WTC11 (cell line): ENCODE measurements at regions not wholly inside any gene's neighbourhood (a gene's known extent, or its start where the extent isn't known, plus 50 kb on each side); places are given as distances from the start of the nearest gene placed in this dataset.

ENCODE experiments used
- ATAC-seq: fragments of 200-7000 bp; cut with Tn5 transposase; 2 replicates; pipeline ENCODE4 v1.10.0; 2021; ENCODE audit warnings: mild to moderate bottlenecking, moderate library complexity
- CTCF ChIA-PET: fragments of 300-600 bp; sonication (Branson Sonifier 250); formaldehyde crosslinking; loops from one replicate; lab custom pipeline; 2021; ENCODE audit warnings: antibody characterized with exemption; lab: Charles Lee
- POLR2A ChIA-PET: fragments of 350-600 bp; sonication (Branson Sonifier 250); formaldehyde crosslinking; loops from one replicate; lab custom pipeline; 2021; ENCODE audit warnings: antibody characterized with exemption; lab: Charles Lee
- DNase-seq: peaks from one replicate; pipeline ENCODE4 v3.0.0; 2021; ENCODE audit warnings: low spot score
- H3K27ac Mint-ChIP-seq: 2 replicates; pipeline ENCODE4 v1.8.0; 2021; ENCODE audit warnings: mixed read lengths
- H3K27me3 Mint-ChIP-seq: 2 replicates; pipeline ENCODE4 v1.8.0; 2021; ENCODE audit warnings: low read depth, mild to moderate bottlenecking, moderate library complexity, mixed read lengths
- H3K36me3 Mint-ChIP-seq: 2 replicates; pipeline ENCODE4 v1.8.0; 2021; ENCODE audit warnings: mixed read lengths
- H3K4me1 Mint-ChIP-seq: 2 replicates; pipeline ENCODE4 v1.8.0; 2022; ENCODE audit warnings: mixed read lengths
- H3K4me3 Mint-ChIP-seq: 2 replicates; pipeline ENCODE4 v1.8.0; 2021; ENCODE audit warnings: mild to moderate bottlenecking, moderate library complexity, mixed read lengths
- H3K9me3 Mint-ChIP-seq: 2 replicates; pipeline ENCODE4 v1.8.0; 2021; ENCODE audit warnings: mixed read lengths
- AR ChIP-seq: fragments of 250-450 bp; sonication (Bioruptor Pico); IDR thresholded peaks from 2 replicates; pipeline ENCODE4 v1.9.0; 2021; ENCODE audit warnings: mild to moderate bottlenecking
- CREM ChIP-seq: sonication (generic); formaldehyde crosslinking; IDR thresholded peaks from 2 replicates; pipeline ENCODE4 v1.8.1; 2022; ENCODE audit warnings: mild to moderate bottlenecking, missing genetic modification reagents, moderate library complexity
- E2F1 ChIP-seq: sonication (generic); formaldehyde crosslinking; IDR thresholded peaks from 2 replicates; pipeline ENCODE4 v1.8.0; 2022; ENCODE audit warnings: mild to moderate bottlenecking, missing genetic modification reagents
- EMX1 ChIP-seq: fragments of 250-450 bp; sonication (Bioruptor Pico); IDR thresholded peaks from 2 replicates; pipeline ENCODE4 v1.8.0; 2021; ENCODE audit warnings: mild to moderate bottlenecking
- ERG ChIP-seq: fragments of 250-450 bp; sonication (Bioruptor Pico); IDR thresholded peaks from 2 replicates; pipeline ENCODE4 v1.8.0; 2021; ENCODE audit warnings: mild to moderate bottlenecking
- ESRRA ChIP-seq: sonication (generic); formaldehyde crosslinking; IDR thresholded peaks from 2 replicates; pipeline ENCODE4 v1.8.1; 2022; ENCODE audit warnings: mild to moderate bottlenecking, missing genetic modification reagents, borderline replicate concordance
- FOXJ3 ChIP-seq: sonication (generic); formaldehyde crosslinking; IDR thresholded peaks from 2 replicates; pipeline ENCODE4 v1.9.0; 2021; ENCODE audit warnings: missing genetic modification reagents, mild to moderate bottlenecking, borderline replicate concordance
- FOXP1 ChIP-seq: sonication (generic); formaldehyde crosslinking; IDR thresholded peaks from 2 replicates; pipeline ENCODE4 v1.8.0; 2022; ENCODE audit warnings: missing genetic modification reagents, mild to moderate bottlenecking, moderate library complexity, borderline replicate concordance
- GRHL2 ChIP-seq: fragments of 250-450 bp; sonication (Bioruptor Pico); IDR thresholded peaks from 2 replicates; pipeline ENCODE4 v1.8.0; 2022; ENCODE audit warnings: mild to moderate bottlenecking, moderate library complexity; ENCODE audit not compliant: insufficient replicate concordance, severe bottlenecking
- IRF2 ChIP-seq: sonication (generic); formaldehyde crosslinking; IDR thresholded peaks from 2 replicates; pipeline ENCODE4 v1.8.0; 2022; ENCODE audit warnings: low read depth, missing genetic modification reagents, borderline replicate concordance
- MXD4 ChIP-seq: fragments of 250-450 bp; sonication (Bioruptor Pico); IDR thresholded peaks from 2 replicates; pipeline ENCODE4 v1.8.0; 2021; ENCODE audit warnings: mild to moderate bottlenecking, moderate library complexity, borderline replicate concordance
- MYBL2 ChIP-seq: sonication (generic); formaldehyde crosslinking; IDR thresholded peaks from 2 replicates; pipeline ENCODE4 v1.8.1; 2023; ENCODE audit warnings: mild to moderate bottlenecking, moderate library complexity, missing genetic modification reagents
- NR2C2 ChIP-seq: sonication (generic); formaldehyde crosslinking; IDR thresholded peaks from 2 replicates; pipeline ENCODE4 v1.8.0; 2022; ENCODE audit warnings: mild to moderate bottlenecking, missing genetic modification reagents
- PRRX2 ChIP-seq: fragments of 250-450 bp; sonication (Bioruptor Pico); IDR thresholded peaks from 2 replicates; pipeline ENCODE4 v1.8.0; 2021; ENCODE audit warnings: mild to moderate bottlenecking
- SMAD3 ChIP-seq: sonication (generic); formaldehyde crosslinking; IDR thresholded peaks from 2 replicates; pipeline ENCODE4 v1.8.0; 2022; ENCODE audit warnings: missing genetic modification reagents, mild to moderate bottlenecking, borderline replicate concordance
- TCF7 ChIP-seq: sonication (generic); formaldehyde crosslinking; IDR thresholded peaks from 2 replicates; pipeline ENCODE4 v1.8.0; 2022; ENCODE audit warnings: mild to moderate bottlenecking, low read depth, missing genetic modification reagents, moderate library complexity
- ZNF219 ChIP-seq: sonication (generic); formaldehyde crosslinking; IDR thresholded peaks from 2 replicates; pipeline ENCODE4 v1.8.0; 2023; ENCODE audit warnings: missing genetic modification reagents, mild to moderate bottlenecking, borderline replicate concordance
- ZNF281 ChIP-seq: sonication (generic); formaldehyde crosslinking; IDR thresholded peaks from 2 replicates; pipeline ENCODE4 v1.8.0; 2023; ENCODE audit warnings: mild to moderate bottlenecking, missing genetic modification reagents
- ZNF317 ChIP-seq: sonication (generic); formaldehyde crosslinking; IDR thresholded peaks from 2 replicates; pipeline ENCODE4 v1.8.1; 2023; ENCODE audit warnings: low read depth, mild to moderate bottlenecking, moderate library complexity, missing genetic modification reagents, borderline replicate concordance
- ZNF416 ChIP-seq: fragments of 250-450 bp; sonication (Bioruptor Pico); IDR thresholded peaks from 2 replicates; pipeline ENCODE4 v1.9.0; 2021; ENCODE audit warnings: mild to moderate bottlenecking, inconsistent platforms
- ZNF423 ChIP-seq: fragments of 250-450 bp; sonication (Bioruptor Pico); IDR thresholded peaks from 2 replicates; pipeline ENCODE4 v2.1.2; 2022; ENCODE audit warnings: mild to moderate bottlenecking, moderate library complexity
- ZNF512 ChIP-seq: sonication (generic); formaldehyde crosslinking; IDR thresholded peaks from 2 replicates; pipeline ENCODE4 v1.8.1; 2022; ENCODE audit warnings: missing genetic modification reagents, borderline replicate concordance
- ZNF671 ChIP-seq: fragments of 250-450 bp; sonication (Bioruptor Pico); IDR thresholded peaks from 2 replicates; pipeline ENCODE4 v1.8.0; 2021; ENCODE audit warnings: mild to moderate bottlenecking

- H3K27ac Mint-ChIP-seq, result no peak overlapping the region
- ATAC-seq, result no peak
Observed at GRCh38 chr2:84052913-84053312, 406.2 kb downstream of the SUCLG1 start.

GRCh38 chr2:84052043-84052442 is 407.0 kb downstream of the SUCLG1 start:
- H3K27me3 Mint-ChIP-seq, result no peaks in the 10 kb centered on the region
- H3K9me3 Mint-ChIP-seq, result no peaks in the 10 kb centered on the region
- ChIA-PET POLR2A (no interaction called here), CTCF (no interaction called here)
- TF ChIP-seq SMAD3, result no peak
- TF ChIP-seq PRRX2 (CRISPR knock-in tag), result no peak
- TF ChIP-seq TCF7 (CRISPR knock-in tag), result no peak
- no peak for TF ChIP-seq ZNF317 (CRISPR knock-in tag)
- TF ChIP-seq MYBL2 (CRISPR knock-in tag), result no peak
- TF ChIP-seq MXD4 (CRISPR knock-in tag), result no peak
- TF ChIP-seq AR, result no peak
- no peak for TF ChIP-seq ESRRA
- no peak for TF ChIP-seq IRF2 (CRISPR knock-in tag)
- TF ChIP-seq ERG (CRISPR knock-in tag), result no peak
- TF ChIP-seq ZNF512 (CRISPR knock-in tag), result no peak
- no peak for TF ChIP-seq NR2C2 (CRISPR knock-in tag)
- TF ChIP-seq CREM (CRISPR knock-in tag), result no peak
- no peak for TF ChIP-seq ZNF219 (CRISPR knock-in tag)
- no peak for TF ChIP-seq ZNF423 (CRISPR knock-in tag)
- TF ChIP-seq FOXP1, result no peak
- no peak for TF ChIP-seq GRHL2 (CRISPR knock-in tag)
- no peak for TF ChIP-seq ZNF671
- no peak for TF ChIP-seq FOXJ3
- TF ChIP-seq ZNF416, result no peak
- H3K4me1 Mint-ChIP-seq, result peaks cover 3% of the 10 kb centered on the region
- no peak for DNase-seq
- H3K27ac Mint-ChIP-seq, result no peak overlapping the region
- no peaks in the 10 kb centered on the region for H3K36me3 Mint-ChIP-seq
- no peak overlapping the region for H3K4me3 Mint-ChIP-seq
- no peak for ATAC-seq

More at GRCh38 chr2:84052913-84053312, 406.2 kb downstream of the SUCLG1 start:
- Mint-ChIP-seq H3K36me3 (no peaks in the 10 kb centered on the region), H3K4me1 (peaks cover 3% of the 10 kb centered on the region), H3K9me3 (no peaks in the 10 kb centered on the region), H3K27me3 (no peaks in the 10 kb centered on the region)
- ChIA-PET POLR2A (no interaction called here), CTCF (no interaction called here)
- TF ChIP-seq PRRX2 (CRISPR knock-in tag), result no peak
- no peak for TF ChIP-seq E2F1 (CRISPR knock-in tag)
- no peak for TF ChIP-seq ZNF281 (CRISPR knock-in tag)
- no peak for TF ChIP-seq EMX1
- TF ChIP-seq, all 79 proteins: peak for 0
- no peak for DNase-seq
- no peak overlapping the region for H3K4me3 Mint-ChIP-seq
